Ascending aorta (tissue), 2 donors: ENCODE measurements at regions not wholly inside any gene's neighbourhood (a gene's known extent, or its start where the extent isn't known, plus 50 kb on each side); places are given as distances from the start of the nearest gene placed in this dataset.

Experiments used
- DNase-seq, 2 donors: peaks; one replicate each; pipeline ENCODE4 v3.0.0-alpha.2; 2019; ENCODE audit warnings: low spot score in 2 of 2
- H3K27ac ChIP-seq, 2 donors: fragments of 200-600 bp; sonication (generic); one replicate each; pipeline ENCODE4 v1.5.1; 2016 to 2017; ENCODE audit warnings: mild to moderate bottlenecking in 1 of 2
- H3K27me3 ChIP-seq: fragments of 200-600 bp; sonication (generic); one replicate; pipeline ENCODE4 v1.5.1; 2017
- H3K36me3 ChIP-seq, 2 donors: fragments of 200-600 bp; sonication (generic); one replicate each; pipeline ENCODE4 v1.5.1; 2016
- H3K4me1 ChIP-seq, 2 donors: fragments of 200-600 bp; sonication (generic); one replicate each; pipeline ENCODE4 v1.5.1; 2016 to 2017; ENCODE audit warnings: mild to moderate bottlenecking in 1 of 2
- H3K4me3 ChIP-seq, 2 donors: fragments of 200-600 bp; sonication (generic); one replicate each; pipeline ENCODE4 v1.5.1; 2016 to 2017; ENCODE audit warnings: mild to moderate bottlenecking in 1 of 2
- H3K9me3 ChIP-seq, 2 donors: fragments of 200-600 bp; sonication (generic); one replicate each; pipeline ENCODE4 v1.5.1; 2016
- CTCF ChIP-seq, 3 experiments: fragments of 200-600 bp in 2 of 3; fragments of 450-650 bp in 1 of 3; sonication (generic) in 2 of 3; IDR thresholded peaks; one replicate each; pipeline ENCODE4 v1.5.1; 2016 to 2019; ENCODE audit warnings: antibody characterized with exemption in 3 of 3, mild to moderate bottlenecking in 1 of 3, moderate library complexity in 1 of 3
- intact Hi-C: fragments of 100-400 bp; cut with DNase I; formaldehyde crosslinking; loops from one replicate; pipeline ENCODE4 v1.15.1; 2023

GRCh38 chr16:72474501-72475123, 302.7 kb upstream of the PMFBP1 start:
- no peak for TF ChIP-seq CTCF (IDR thresholded peaks at IDR 0.05)
- intact Hi-C loops, result no loop called here
- Histone ChIP-seq H3K27me3 (no peaks in the 10 kb centered on the region), H3K36me3 (no peaks in the 10 kb centered on the region), H3K4me1 (no peaks in the 10 kb centered on the region), H3K9me3 (no peaks in the 10 kb centered on the region), H3K4me3 (no peak overlapping the region), H3K27ac (no peak overlapping the region)
- no peak for DNase-seq

- Histone ChIP-seq H3K9me3 (no peaks in the 10 kb centered on the region), H3K4me1 (no peaks in the 10 kb centered on the region), H3K27ac (no peak overlapping the region), H3K27me3 (no peaks in the 10 kb centered on the region), H3K36me3 (no peaks in the 10 kb centered on the region), H3K4me3 (no peak overlapping the region)
- intact Hi-C loops, result no loop called here
- DNase-seq, result no peak
- TF ChIP-seq CTCF (IDR thresholded peaks at IDR 0.05), result no peak
Measured at GRCh38 chr16:72473631-72474030, 301.7 kb upstream of the PMFBP1 start.

- DNase-seq, result no peak
- intact Hi-C loops, result no loop called here
- no peak for TF ChIP-seq CTCF (IDR thresholded peaks at IDR 0.05)
- Histone ChIP-seq H3K4me3 (no peak overlapping the region), H3K36me3 (no peaks in the 10 kb centered on the region), H3K27me3 (no peaks in the 10 kb centered on the region), H3K4me1 (no peaks in the 10 kb centered on the region), H3K27ac (no peak overlapping the region), H3K9me3 (no peaks in the 10 kb centered on the region)
Measured at GRCh38 chr16:72471317-72471924, 299.5 kb upstream of the PMFBP1 start.

- Histone ChIP-seq H3K36me3 (no peaks in the 10 kb centered on the region), H3K27ac (no peak overlapping the region), H3K27me3 (no peaks in the 10 kb centered on the region), H3K4me1 (no peaks in the 10 kb centered on the region), H3K9me3 (no peaks in the 10 kb centered on the region), H3K4me3 (no peak overlapping the region)
- TF ChIP-seq CTCF (IDR thresholded peaks at IDR 0.05), result no peak
- no peak for DNase-seq
- intact Hi-C loops, result no loop called here
Measured at GRCh38 chr16:72470541-72470940, 298.6 kb upstream of the PMFBP1 start.

GRCh38 chr16:72469932-72470331, 298.0 kb upstream of the PMFBP1 start:
- H3K27ac ChIP-seq, result no peak overlapping the region
- no peaks in the 10 kb centered on the region for H3K9me3 ChIP-seq
- no peaks in the 10 kb centered on the region for H3K36me3 ChIP-seq
- H3K4me3 ChIP-seq, result no peak overlapping the region
- intact Hi-C loops, result no loop called here
- H3K4me1 ChIP-seq, result no peaks in the 10 kb centered on the region
- DNase-seq, result no peak
- H3K27me3 ChIP-seq, result no peaks in the 10 kb centered on the region
- TF ChIP-seq CTCF (IDR thresholded peaks at IDR 0.05), result no peak
